A549 (cell line): ENCODE measurements at regions not wholly inside any gene's neighbourhood (a gene's known extent, or its start where the extent isn't known, plus 50 kb on each side); places are given as distances from the start of the nearest gene placed in this dataset.

ENCODE experiments used
- ATAC-seq, 2 experiments: fragments of 200-7000 bp in 1 of 2; fragments of >200 bp in 1 of 2; cut with Nextera tagmentation in 1 of 2; cut with Tn5 transposase in 1 of 2; 3 replicates each; pipeline versions ENCODE4 v1.8.0 to v1.9.1; 2018 to 2020; ENCODE audit warnings: mild to moderate bottlenecking in 1 of 2, moderate library complexity in 1 of 2
- CTCF ChIA-PET: fragments of 300-600 bp; sonication (Branson Sonifier 250); formaldehyde crosslinking; extraction: SDS; loops from one replicate; lab custom pipeline; 2021; ENCODE audit warnings: antibody characterized with exemption, inconsistent platforms; lab: Yijun Ruan, JAX
- POLR2A ChIA-PET: fragments of 350-600 bp; formaldehyde crosslinking; extraction: SDS; loops from one replicate; lab custom pipeline; 2021; ENCODE audit warnings: antibody characterized with exemption, inconsistent platforms; lab: Yijun Ruan, JAX
- DNase-seq, 2 experiments: peaks; one replicate each; pipeline versions ENCODE4 v3.0.0 to v3.0.0-alpha.2; 2011 to 2016; ENCODE audit warnings: low read depth in 1 of 2, low spot score in 1 of 2
- FAIRE-seq: peaks from 2 replicates; lab custom pipeline; 2011; peaks lifted over from hg19 to GRCh38; lab: Jason Lieb, UNC
- H3K27ac ChIP-seq, 2 experiments: fragments of >200 bp; sonication (Bioruptor Twin); formaldehyde crosslinking; 3 replicates each; pipeline ENCODE4 v1.5.1; 2016 to 2017
- H3K4me1 ChIP-seq: fragments of >200 bp; sonication (Bioruptor Twin); formaldehyde crosslinking; 3 replicates; pipeline ENCODE4 v1.6.1; 2016
- H3K4me2 ChIP-seq: fragments of >200 bp; sonication (Bioruptor Twin); formaldehyde crosslinking; 3 replicates; pipeline ENCODE4 v1.6.1; 2016
- H3K4me3 ChIP-seq: fragments of >200 bp; sonication (Bioruptor Twin); formaldehyde crosslinking; 3 replicates; pipeline ENCODE4 v1.5.1; 2016
- H3K9me3 ChIP-seq: fragments of >200 bp; sonication (Bioruptor Twin); formaldehyde crosslinking; 3 replicates; pipeline ENCODE4 v1.6.1; 2016
- CEBPB ChIP-seq, 2 experiments: fragments of >200 bp in 1 of 2; sonication (Bioruptor Twin) in 1 of 2; formaldehyde crosslinking in 1 of 2; IDR thresholded peaks; 2 replicates each; pipeline ENCODE4 v1.6.1; 2012 to 2016
- EHF ChIP-seq: fragments of 250-450 bp; sonication (Bioruptor Pico); IDR thresholded peaks from 2 replicates; pipeline ENCODE4 v1.5.0; 2020; ENCODE audit warnings: mild to moderate bottlenecking
- EP300 ChIP-seq, 2 experiments: fragments of >200 bp; sonication (Bioruptor Twin); formaldehyde crosslinking; IDR thresholded peaks; 2 replicates in 1 of 2; 3 replicates in 1 of 2; pipeline ENCODE4 v1.6.1; 2016 to 2017
- ESRRA ChIP-seq: fragments of 150-350 bp; IDR thresholded peaks from 2 replicates; pipeline ENCODE4 v1.6.1; 2014; ENCODE audit warnings: mild to moderate bottlenecking, low read length, borderline replicate concordance
- FOSB ChIP-seq: fragments of 250-450 bp; sonication (Bioruptor Pico); IDR thresholded peaks from 2 replicates; pipeline ENCODE4 v1.5.0; 2020; ENCODE audit warnings: mild to moderate bottlenecking, moderate library complexity
- FOSL2 ChIP-seq, 2 experiments: fragments of 450-650 bp in 1 of 2; fragments of >200 bp in 1 of 2; sonication (Bioruptor Twin) in 1 of 2; formaldehyde crosslinking; IDR thresholded peaks; 2 replicates each; pipeline versions ENCODE4 v1.5.0 to v1.6.1; 2016 to 2020; ENCODE audit warnings: mild to moderate bottlenecking in 1 of 2, moderate library complexity in 1 of 2
- HOXB5 ChIP-seq: fragments of 250-450 bp; sonication (Bioruptor Pico); IDR thresholded peaks from 2 replicates; pipeline ENCODE4 v1.5.0; 2020; ENCODE audit warnings: mild to moderate bottlenecking, moderate library complexity
- MAFK ChIP-seq: fragments of 450-650 bp; IDR thresholded peaks from 2 replicates; pipeline ENCODE4 v1.6.1; 2014; ENCODE audit not compliant: partially characterized antibody
- NPAS2 ChIP-seq: fragments of 250-450 bp; sonication (Bioruptor Pico); IDR thresholded peaks from 2 replicates; pipeline ENCODE4 v1.8.0; 2022; ENCODE audit warnings: mild to moderate bottlenecking, moderate library complexity, borderline replicate concordance
- NR3C1 ChIP-seq: fragments of >200 bp; sonication (Bioruptor Twin); formaldehyde crosslinking; IDR thresholded peaks from 3 replicates; pipeline ENCODE4 v1.6.1; 2017
- PHF8 ChIP-seq: fragments of 200-600 bp; sonication (generic); IDR thresholded peaks from 2 replicates; pipeline ENCODE4 v1.6.1; 2016; ENCODE audit warnings: low read depth, mild to moderate bottlenecking, antibody characterized with exemption, moderate library complexity, borderline replicate concordance
- RCOR1 ChIP-seq: fragments of 150-350 bp; IDR thresholded peaks from 2 replicates; pipeline ENCODE4 v1.6.1; 2014; ENCODE audit warnings: antibody characterized with exemption, low read length, low read depth
- RNF2 ChIP-seq: fragments of 200-600 bp; sonication (generic); IDR thresholded peaks from 2 replicates; pipeline ENCODE4 v1.6.1; 2016; ENCODE audit warnings: low read depth, mild to moderate bottlenecking, antibody characterized with exemption, moderate library complexity, borderline replicate concordance
- USF2 ChIP-seq: fragments of 450-650 bp; IDR thresholded peaks from 2 replicates; pipeline ENCODE4 v1.6.1; 2014; ENCODE audit warnings: antibody characterized with exemption
- ZFP36 ChIP-seq: fragments of 450-650 bp; IDR thresholded peaks from 2 replicates; pipeline ENCODE4 v1.6.1; 2014; ENCODE audit warnings: borderline replicate concordance; ENCODE audit not compliant: partially characterized antibody
- ZSCAN20 ChIP-seq: fragments of 250-450 bp; sonication (Bioruptor Pico); IDR thresholded peaks from 2 replicates; pipeline ENCODE4 v1.8.0; 2022; ENCODE audit warnings: mild to moderate bottlenecking, moderate library complexity
- WGBS: methylation state at CpG from one replicate; pipeline ENCODE4 v1.1.6; 2017; ENCODE audit errors: missing lambda C conversion rate; 5-methylcytosine and 5-hydroxymethylcytosine counted together
- small RNA-seq, 6 experiments: library from RNA; depleted of rRNA; stranded (forward); fragments of <200 nt; gene quantifications; one replicate each; pipeline ENCODE3, GENCODE V24; 2012
- TF ChIP-seq, protein P1 (sequence below): fragments of >200 bp; sonication (Bioruptor Twin); formaldehyde crosslinking; IDR thresholded peaks from 2 replicates; pipeline ENCODE4 v1.6.1; 2016

DNA sequence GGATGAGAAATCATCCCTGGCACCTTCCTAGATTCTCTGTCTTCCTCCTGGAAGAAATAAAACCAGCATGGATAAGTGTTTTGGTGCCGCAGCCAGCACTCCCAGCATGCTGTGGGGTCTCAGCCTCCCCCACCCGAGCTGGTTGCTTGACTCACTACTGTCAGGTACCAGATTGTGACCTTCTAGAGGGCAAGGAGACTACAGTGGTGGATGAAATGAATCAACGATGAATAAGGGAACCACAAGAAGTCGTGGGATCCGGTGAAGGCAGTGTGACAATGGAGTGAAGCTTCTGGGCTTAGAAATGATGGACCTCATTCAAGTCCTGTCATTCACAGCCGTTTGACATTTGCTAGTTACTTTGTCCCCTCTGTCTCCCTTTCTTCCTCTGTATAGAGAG is 50.2 kb upstream of the SLCO3A1 start:
- no peaks in the 10 kb centered on the region for H3K9me3 ChIP-seq
- H3K4me1 ChIP-seq: no peaks in the 10 kb centered on the region
- FAIRE-seq (no peak), ATAC-seq (no peak), DNase-seq (no peak)
- TF ChIP-seq NPAS2 (CRISPR knock-in tag): no peak
- TF ChIP-seq HOXB5 (CRISPR knock-in tag): no peak
- TF ChIP-seq MAFK: no peak
- TF ChIP-seq EHF (CRISPR knock-in tag): no peak
- no peak for TF ChIP-seq USF2
- TF ChIP-seq PHF8: no peak
- no peak for TF ChIP-seq ZSCAN20 (CRISPR knock-in tag)
- TF ChIP-seq FOSL2 (IDR thresholded peaks at IDR 0.05): no peak
- no peak for TF ChIP-seq FOSL2 (CRISPR knock-in tag; IDR thresholded peaks at IDR 0.05)
- no peak for TF ChIP-seq FOSB (CRISPR knock-in tag)
- no peak for TF ChIP-seq RNF2
- TF ChIP-seq CEBPB (IDR thresholded peaks at IDR 0.05): no peak
- no peak for TF ChIP-seq ESRRA
- no peak for TF ChIP-seq ZFP36
- TF ChIP-seq RCOR1: no peak
- TF ChIP-seq, protein P1, sequence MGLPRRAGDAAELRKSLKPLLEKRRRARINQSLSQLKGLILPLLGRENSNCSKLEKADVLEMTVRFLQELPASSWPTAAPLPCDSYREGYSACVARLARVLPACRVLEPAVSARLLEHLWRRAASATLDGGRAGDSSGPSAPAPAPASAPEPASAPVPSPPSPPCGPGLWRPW: no peak
- no peak for TF ChIP-seq EP300 (IDR thresholded peaks at IDR 0.05)
- TF ChIP-seq NR3C1: no peak
- H3K4me3 ChIP-seq: no peak overlapping the region
- H3K4me2 ChIP-seq: no peak overlapping the region
- CTCF ChIA-PET: interaction anchor here (1.1 kb wide), 1 partner anchor 30 kb away, joined by 3 read pairs; no protein-coding TSS in a partner anchor
- WGBS: 7% methylated on average over 6 of the region's 6 CpGs
- H3K27ac ChIP-seq: no peak overlapping the region
- POLR2A ChIA-PET: no interaction called here

Small RNA genes in the stretch of these regions (small RNA-seq; reads per million reads assigned to genes)
- 0 reads per million in 6 experiments for gene AC107958.1
